ENCODE measurements at regions not wholly inside any gene's neighbourhood (a gene's known extent, or its start where the extent isn't known, plus 50 kb on each side); places are given as distances from the start of the nearest gene placed in this dataset.

DNA sequence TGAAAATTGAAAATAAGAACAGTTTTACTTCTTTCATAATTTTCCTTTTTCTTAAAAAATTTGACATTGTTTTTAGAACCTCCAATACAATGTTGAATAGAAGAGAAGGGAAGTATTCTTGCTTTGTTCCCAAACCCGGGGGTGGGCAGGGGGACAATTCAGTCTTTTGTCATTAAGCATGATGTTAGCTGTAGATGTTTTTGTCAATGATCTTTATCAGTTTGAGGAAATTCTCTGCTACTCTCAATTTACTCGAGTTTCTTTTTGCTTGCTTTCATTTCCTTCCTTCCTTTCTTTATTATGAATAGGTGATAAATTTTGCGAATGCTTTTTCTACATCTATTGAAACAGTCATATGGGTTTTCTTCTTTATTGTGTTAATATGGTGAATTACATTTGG, 183.2 kb upstream of the FRMD6 start:
- no peak overlapping the region for H3K4me3 ChIP-seq (replicated peaks in 1 of 3; ENCODE audit: insufficient read depth in 1 of 3, low read depth in 1 of 3, low read length in 3 of 3)
- DNase-seq (ENCODE audit: low read depth, low spot score) (peak; percentile 50), FAIRE-seq (peak; percentile 69)
- peaks cover 6% of the 10 kb centered on the region for H3K4me1 ChIP-seq (ENCODE audit: control insufficient read depth, extremely low read depth, insufficient read depth, low read length)
- no TSS peak for BruUV-seq (replicated peaks)
- no peaks in the 10 kb centered on the region for H3K27me3 ChIP-seq (ENCODE audit: control insufficient read depth in 2 of 2, insufficient read depth in 2 of 2, low read length in 2 of 2)
- peak overlapping the region; percentile 79 for H3K4me2 ChIP-seq (ENCODE audit: insufficient read depth, low read length)
- no peaks in the 10 kb centered on the region for H3K9me1 ChIP-seq (replicated peaks; ENCODE audit: control insufficient read depth, extremely low read depth, insufficient read depth, low read length)
- ChIA-PET POLR2A (no interaction called here), CTCF (no interaction called here)
- H3K36me3 ChIP-seq (ENCODE audit: control insufficient read depth in 2 of 2, extremely low read depth in 1 of 2, insufficient read depth in 2 of 2, low read length in 2 of 2), result no peaks in the 10 kb centered on the region
- no peaks in the 10 kb centered on the region for H3K79me2 ChIP-seq (ENCODE audit: control insufficient read depth, insufficient read depth, low read length)
- H3K9ac ChIP-seq (replicated peaks; ENCODE audit: extremely low read depth, insufficient read depth, low read length), result peak overlapping the region; percentile 3
- intact Hi-C loops (cut with micrococcal nuclease), result no loop called here
- H2AFZ ChIP-seq (ENCODE audit: low read depth, low read length), result peak overlapping the region; percentile 34
- H3K27ac ChIP-seq (ENCODE audit: insufficient read depth, low read depth, low read length), result peak overlapping the region; percentile 7
- TF ChIP-seq GATA2 (IDR thresholded peaks at IDR 0.05; ENCODE audit: insufficient read depth, insufficient read length, low read depth, low read length) (peak; percentile 54), FOS (IDR thresholded peaks at IDR 0.05; ENCODE audit: borderline replicate concordance, insufficient read depth, low read length) (no peak)
- H3K9me3 ChIP-seq (replicated peaks; ENCODE audit: control insufficient read depth, insufficient read depth, low read length), result no peaks in the 10 kb centered on the region
- dilution Hi-C loops (cut with MboI; ENCODE audit: extremely low pct_ligation_motif_present, low sequenced_read_pairs), result no loop called here
- no peaks in the 10 kb centered on the region for H4K20me1 ChIP-seq (replicated peaks; ENCODE audit: control insufficient read depth, extremely low read depth, insufficient read depth, low read length)

DNA sequence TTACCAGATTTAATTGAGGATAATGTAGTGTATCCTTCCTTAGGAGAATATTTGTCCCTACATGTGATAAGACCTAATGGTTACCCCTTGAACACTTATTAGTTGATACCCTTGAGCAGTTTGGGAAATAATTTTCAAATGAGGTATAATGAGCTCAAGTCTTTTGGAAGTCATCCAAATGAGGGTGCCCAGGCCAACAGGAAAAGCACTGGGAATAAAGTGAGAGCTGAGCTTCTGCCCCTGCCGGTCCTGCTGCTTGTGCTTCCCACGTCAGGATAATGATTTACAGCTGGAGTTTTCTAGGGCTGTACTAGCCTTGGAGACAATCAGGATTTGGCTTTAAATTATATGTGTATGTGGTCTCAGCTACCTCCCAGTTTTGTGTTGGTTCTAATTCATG, 178.8 kb upstream of the FRMD6 start:
- H4K20me1 ChIP-seq (replicated peaks; ENCODE audit: control insufficient read depth, extremely low read depth, insufficient read depth, low read length), result no peaks in the 10 kb centered on the region
- DNase-seq (ENCODE audit: low read depth, low spot score), result peak; percentile 41
- dilution Hi-C loops (cut with MboI; ENCODE audit: extremely low pct_ligation_motif_present, low sequenced_read_pairs) (no loop called here), intact Hi-C loops (cut with micrococcal nuclease) (no loop called here)
- no TSS peak for BruUV-seq (replicated peaks)
- H3K4me2 ChIP-seq (ENCODE audit: insufficient read depth, low read length), result no peak overlapping the region
- H3K9me3 ChIP-seq (replicated peaks; ENCODE audit: control insufficient read depth, insufficient read depth, low read length), result no peaks in the 10 kb centered on the region
- CTCF ChIA-PET, result interaction anchor here (0.6 to 1.8 kb wide), 4 partner anchors 14 to 34 kb away, joined by 3 to 5 read pairs (median 3); no protein-coding TSS in a partner anchor
- TF ChIP-seq EZH2 (IDR thresholded peaks at IDR 0.05; ENCODE audit: borderline replicate concordance, low read depth, low read length, severe bottlenecking) (no peak), JUN (IDR thresholded peaks at IDR 0.05; ENCODE audit: borderline replicate concordance, insufficient read depth, insufficient read length, low read depth) (no peak)
- no peak overlapping the region for H3K27ac ChIP-seq (ENCODE audit: insufficient read depth, low read depth, low read length)
- FAIRE-seq, result no peak
- POLR2A ChIA-PET, result no interaction called here
- H3K9me1 ChIP-seq (replicated peaks; ENCODE audit: control insufficient read depth, extremely low read depth, insufficient read depth, low read length), result no peaks in the 10 kb centered on the region
- no peaks in the 10 kb centered on the region for H3K27me3 ChIP-seq (ENCODE audit: control insufficient read depth in 2 of 2, insufficient read depth in 2 of 2, low read length in 2 of 2)
- peaks cover 6% of the 10 kb centered on the region for H3K4me1 ChIP-seq (ENCODE audit: control insufficient read depth, extremely low read depth, insufficient read depth, low read length)
- H3K79me2 ChIP-seq (ENCODE audit: control insufficient read depth, insufficient read depth, low read length), result no peaks in the 10 kb centered on the region
- no peaks in the 10 kb centered on the region for H3K36me3 ChIP-seq (ENCODE audit: control insufficient read depth in 2 of 2, extremely low read depth in 1 of 2, insufficient read depth in 2 of 2, low read length in 2 of 2)
- no peak overlapping the region for H3K9ac ChIP-seq (replicated peaks; ENCODE audit: extremely low read depth, insufficient read depth, low read length)
- no peak overlapping the region for H2AFZ ChIP-seq (ENCODE audit: low read depth, low read length)
- H3K4me3 ChIP-seq (replicated peaks in 1 of 3; ENCODE audit: insufficient read depth in 1 of 3, low read depth in 1 of 3, low read length in 3 of 3), result no peak overlapping the region

Measured in endothelial cell of umbilical vein (primary cell).